HPDE6-E6E7 (cell line): ENCODE measurements at regions not wholly inside any gene's neighbourhood (a gene's known extent, or its start where the extent isn't known, plus 50 kb on each side); places are given as distances from the start of the nearest gene placed in this dataset.
A peak's percentile ranks its signal among the peaks of the same experiment; 100 is the strongest.

Source experiments
- DNase-seq: peaks from one replicate; pipeline ENCODE4 v3.0.0; 2011; ENCODE audit warnings: missing footprints; ENCODE audit errors: extremely low spot score

DNA sequence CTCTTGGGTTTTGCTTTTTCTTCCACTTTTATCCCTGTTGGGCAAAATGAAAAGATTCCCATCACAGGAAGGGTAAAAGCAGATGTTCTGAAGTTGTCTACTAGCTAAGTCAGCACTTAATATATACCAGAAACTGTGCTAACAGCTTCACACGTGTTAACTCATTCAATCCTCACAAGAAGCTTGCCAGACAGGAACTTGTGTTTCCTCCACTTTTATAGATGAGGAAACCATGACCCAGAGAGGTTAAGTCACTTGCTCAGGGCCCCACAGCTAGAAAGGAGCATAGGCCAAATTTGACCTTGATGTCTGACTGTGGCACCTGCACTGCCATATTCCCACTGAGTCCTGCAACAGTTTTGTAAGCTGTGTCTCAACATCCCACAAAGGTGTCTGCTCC, 76.8 kb upstream of the EPC2 start:
- no peak for DNase-seq

DNA sequence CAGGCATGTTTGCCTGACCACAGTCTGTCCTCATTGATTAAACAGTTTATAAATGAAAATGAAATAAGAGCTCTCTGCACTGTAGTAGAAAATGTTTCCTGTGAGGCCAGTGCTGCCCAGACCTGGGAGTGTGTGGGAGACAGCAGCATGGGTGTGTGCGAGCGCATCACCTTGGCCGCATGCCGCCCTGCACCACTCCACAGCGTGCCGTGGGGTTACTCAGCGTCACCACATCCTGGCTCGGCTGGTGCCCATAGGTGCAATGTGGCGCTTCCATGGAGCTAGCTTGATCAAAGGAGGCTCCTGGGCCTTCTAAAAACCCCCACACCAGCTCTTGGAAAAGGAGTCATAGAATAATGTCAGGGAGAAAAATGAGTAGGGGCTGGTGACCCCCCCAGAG, 76.0 kb upstream of the EPC2 start:
- DNase-seq: no peak

DNA sequence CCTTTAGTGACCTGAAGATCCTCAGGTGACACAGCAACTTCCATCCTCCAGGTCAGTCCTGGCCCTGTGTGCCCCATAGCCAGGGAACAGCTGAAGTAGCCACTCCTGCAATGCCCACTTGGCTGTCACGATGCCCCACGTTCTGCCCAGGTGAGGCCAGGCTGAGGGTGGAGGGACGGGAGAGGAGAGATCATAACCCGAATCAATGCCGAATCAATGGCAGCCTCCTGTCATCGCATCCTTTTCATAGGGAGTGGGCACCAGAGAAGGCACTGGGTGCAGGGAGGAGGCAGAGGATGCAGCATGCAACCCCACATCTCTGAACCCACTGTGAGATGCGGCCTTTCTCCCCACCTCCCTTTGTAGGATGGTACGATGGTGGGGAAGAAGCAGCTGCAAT, 75.3 kb upstream of the EPC2 start:
- DNase-seq: no peak

DNA sequence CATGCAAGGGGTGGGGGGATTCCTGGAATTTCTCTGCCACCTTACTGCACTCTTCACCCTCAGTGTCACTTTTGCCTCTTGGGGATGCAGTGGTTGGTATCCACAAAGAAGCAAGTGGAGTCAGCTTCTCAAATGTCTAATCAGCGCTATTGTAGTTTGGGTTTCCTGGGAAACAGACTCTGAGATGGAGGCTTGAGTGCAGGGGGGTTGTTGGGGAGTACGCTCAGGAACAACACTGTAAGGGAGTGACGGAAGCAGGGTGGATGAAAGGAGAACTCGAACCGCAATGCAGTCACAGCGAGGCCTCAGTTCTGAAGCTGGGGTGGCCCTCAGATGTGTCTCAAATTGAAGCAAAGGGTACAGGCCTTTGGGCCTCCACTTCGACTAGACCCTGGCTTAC, 73.6 kb upstream of the EPC2 start:
- no peak for DNase-seq

DNA sequence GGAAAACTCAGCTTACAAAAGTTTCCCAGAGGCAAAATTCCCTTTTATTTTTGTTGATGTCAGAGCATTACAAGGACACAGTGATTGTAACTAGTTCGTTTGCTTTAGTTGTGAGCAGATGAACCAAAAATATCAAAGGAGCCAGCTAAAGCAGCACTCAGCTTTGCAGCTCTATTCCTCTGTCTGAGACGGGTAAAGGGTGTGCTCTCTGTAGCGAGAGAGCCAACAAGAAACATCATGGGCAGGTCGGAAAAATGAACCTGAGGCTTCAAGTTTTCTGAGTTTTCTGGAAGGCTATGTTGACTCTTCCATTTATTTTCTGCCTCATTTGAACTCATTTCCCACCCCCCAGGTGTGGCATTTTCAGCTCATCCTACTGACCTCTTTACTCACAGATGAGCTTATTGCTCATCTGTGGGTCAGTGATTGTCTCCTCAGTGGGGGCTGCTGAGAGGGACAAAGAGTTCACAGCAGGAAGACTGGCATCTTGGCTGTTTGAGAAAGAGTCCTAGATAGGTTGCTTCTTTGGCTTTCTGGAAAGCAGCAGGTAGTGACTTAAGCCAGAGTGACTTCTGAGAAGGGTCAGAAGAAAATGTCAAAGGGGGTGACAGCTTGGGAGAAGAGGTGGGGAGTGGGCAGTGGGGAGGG, 66.6 kb upstream of the EPC2 start:
- DNase-seq: no peak

DNA sequence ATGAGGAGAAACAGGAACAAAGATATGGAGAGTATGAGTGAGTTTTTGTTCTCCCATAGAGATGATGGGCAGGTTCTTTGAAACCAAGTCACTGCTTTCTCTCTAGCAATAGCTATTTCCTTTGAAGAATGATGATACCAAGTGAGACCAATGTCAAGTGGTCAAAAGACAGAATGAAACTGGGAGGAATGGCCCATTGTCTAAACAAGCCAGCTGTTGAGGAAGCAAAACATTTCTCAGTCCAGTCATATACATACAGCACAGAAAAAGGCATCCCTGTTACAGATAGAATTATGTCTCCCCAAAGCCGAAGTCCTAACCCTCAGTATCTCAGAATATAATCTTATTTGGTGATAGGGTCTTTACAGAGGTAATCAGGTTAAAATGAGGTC, 66.1 kb upstream of the EPC2 start:
- no peak for DNase-seq

DNA sequence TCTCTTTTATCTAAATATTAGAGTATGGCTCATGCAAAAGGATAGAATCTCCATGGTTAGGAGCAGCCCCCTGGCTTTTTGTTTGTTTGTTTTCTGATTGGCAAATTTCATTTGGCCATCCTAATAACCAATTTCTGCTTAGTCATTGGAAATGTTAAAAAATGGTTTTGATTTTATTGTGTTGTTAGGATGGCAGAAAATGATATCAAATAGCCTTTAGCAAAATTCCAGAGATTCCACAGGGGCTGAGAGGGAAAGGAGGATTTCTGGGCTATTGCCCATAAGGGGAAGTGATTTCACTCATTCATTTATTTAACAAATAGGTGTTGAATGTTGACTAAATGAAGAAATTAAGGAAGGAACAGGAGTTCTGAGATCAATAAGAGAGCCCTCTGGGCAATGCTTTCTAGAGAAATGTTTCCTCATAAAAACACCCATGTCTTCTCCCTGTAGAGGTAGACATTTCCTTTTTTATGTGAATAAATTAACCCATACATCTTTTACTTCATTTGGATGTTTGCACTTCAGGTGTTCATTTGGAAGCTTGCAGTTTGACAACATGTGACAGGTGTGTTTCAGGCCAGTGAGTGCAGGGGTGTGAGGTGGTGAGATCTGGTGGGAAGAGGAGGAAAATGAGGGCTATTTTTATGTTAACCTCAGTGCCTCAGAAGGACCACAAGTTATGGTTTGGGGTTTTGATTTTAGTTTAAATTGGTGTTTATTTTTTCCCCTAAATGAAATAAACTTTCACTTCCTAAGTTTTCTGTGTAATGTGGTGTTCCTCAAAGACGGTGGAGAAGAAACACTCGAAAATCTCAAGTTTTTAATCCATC, 61.7 kb upstream of the EPC2 start:
- DNase-seq: no peak

DNA sequence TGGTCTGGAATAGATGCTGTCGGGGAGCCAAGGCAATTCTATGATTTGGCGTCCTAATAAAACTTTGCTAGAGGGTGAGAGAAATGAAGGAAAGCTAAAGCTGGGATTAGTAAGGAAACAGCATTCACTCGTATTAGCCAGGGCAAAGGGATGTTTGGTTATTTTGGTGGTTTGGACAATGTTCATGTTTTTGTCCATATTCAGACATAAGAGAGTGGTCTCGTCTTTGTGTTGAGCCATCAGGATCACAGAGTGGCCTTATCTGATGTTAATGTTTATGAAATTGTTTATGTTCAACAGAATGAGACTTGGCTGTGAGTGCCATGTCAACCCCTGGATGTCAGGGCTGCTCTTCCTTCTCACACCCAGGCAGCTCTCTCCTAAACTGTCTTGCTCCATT, 58.9 kb upstream of the EPC2 start:
- no peak for DNase-seq

DNA sequence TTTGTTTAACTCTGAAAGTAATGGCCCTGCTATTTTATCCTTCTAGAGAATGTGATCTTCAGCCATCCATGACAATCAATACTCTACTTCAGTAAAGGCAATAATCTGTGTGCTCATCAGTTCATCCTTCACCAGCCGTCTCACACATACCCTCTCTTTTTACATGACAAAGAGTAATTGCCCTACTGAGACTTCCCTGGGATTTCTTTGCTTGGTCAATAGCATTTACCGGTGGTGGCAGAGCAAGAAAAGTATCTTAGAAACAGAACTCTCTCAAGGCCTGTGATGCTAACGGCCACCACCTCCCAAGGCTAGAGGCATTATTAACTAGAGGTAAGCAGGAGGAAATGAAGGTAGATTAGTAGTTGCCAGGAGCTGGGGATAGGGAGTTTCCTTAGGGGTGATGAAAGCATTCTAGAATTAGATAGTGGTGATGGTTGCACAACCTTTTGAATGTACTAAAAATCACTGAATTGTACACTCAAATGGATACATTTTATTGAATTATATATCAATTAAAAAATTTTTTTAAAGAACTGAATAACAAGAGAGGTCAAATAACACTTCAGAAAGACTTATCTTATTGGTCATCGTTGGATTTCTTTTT, 57.9 kb upstream of the EPC2 start:
- DNase-seq: no peak

DNA sequence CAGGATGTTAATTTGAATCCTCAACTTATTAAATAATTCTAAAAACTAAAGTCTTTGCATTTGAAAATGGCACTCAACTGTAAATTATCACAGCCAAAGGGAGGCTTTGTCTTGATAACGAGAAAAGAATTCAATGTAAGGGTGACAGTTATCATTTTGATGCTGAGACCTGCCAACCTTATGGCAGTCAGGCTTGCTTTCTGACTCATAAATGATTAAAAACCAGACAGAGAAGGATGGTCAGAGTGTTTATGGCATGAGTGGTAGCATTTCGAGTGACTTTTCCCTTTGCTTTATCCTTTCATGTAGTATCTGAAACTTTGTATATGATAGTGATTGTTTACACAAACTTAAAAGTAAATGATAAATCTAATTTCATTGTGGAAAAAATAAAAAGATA, 53.9 kb upstream of the EPC2 start:
- no peak for DNase-seq

DNA sequence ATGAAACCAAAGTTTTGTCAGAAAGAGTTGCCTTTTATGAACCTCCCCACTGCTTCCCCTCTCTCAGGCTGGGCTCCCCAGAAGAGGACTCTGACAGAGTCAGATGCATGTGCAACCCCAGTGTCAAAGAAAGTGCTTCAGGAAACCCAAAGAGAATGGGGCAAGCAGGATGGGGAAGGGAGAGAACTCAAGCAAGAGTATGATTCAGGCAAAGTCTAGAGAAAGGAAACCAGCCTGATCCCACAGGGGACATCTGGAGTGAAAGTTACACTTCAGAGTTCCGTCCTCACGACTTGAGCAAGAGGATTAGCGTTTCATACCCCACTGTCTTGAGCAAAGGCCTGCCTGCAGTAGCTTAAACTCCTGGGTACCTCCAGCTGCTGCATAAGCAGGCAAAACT, 51.8 kb upstream of the EPC2 start:
- no peak for DNase-seq

DNA sequence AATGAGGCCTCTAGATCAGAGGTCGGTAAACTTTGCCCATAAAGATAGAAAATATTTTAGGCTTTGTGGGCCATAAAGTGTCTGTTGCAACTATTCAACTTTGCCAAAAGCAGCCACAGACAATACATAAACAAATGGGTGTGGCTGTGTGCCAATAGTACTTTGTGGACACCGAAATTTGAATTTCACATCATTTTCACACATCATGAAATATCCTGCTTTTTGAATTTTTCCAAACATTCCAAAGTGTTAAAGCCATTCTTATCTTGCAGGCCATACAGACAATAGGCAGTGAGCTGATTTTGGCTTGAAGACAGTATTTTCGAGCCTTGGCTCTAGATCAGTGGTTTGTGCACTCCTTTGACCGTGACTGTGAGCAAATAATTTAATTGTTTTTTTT, 51.1 kb upstream of the EPC2 start:
- DNase-seq: no peak

DNA sequence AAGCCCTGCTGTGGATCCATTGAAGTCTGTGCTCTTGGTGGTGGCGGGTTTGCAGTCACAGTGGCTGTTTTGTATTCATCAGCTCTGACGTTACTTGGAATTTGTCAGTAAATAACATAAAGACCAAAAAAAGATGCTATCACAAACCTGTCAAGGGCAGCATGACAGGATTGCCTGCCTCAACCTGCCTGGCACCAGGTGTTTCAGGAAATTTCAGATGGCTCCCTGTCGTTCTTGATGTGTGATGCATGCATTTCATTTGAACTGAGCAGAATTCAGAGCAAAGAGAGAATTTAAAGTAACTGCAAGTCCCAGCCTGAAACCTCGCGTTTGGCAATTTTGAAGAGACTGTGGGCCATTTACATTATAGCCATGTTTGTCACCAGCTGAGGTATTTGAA, 50.3 kb upstream of the EPC2 start:
- DNase-seq: peak; percentile 69
